Testis (tissue), 2 donors: ENCODE measurements at regions not wholly inside any gene's neighbourhood (a gene's known extent, or its start where the extent isn't known, plus 50 kb on each side); places are given as distances from the start of the nearest gene placed in this dataset.
"Not testable (repeated sequence)": the region's sequence is repeated elsewhere in the genome, so short reads cannot be mapped to it uniquely, and the experiment has no call there.

Experiments used
- DNase-seq: peaks from one replicate; pipeline ENCODE4 v3.0.0-alpha.2; 2019
- H3K27ac ChIP-seq, 2 donors: fragments of 200-600 bp; sonication (generic); one replicate each; pipeline ENCODE4 v1.5.1; 2019
- H3K27me3 ChIP-seq: fragments of 200-600 bp; sonication (generic); one replicate; pipeline ENCODE4 v1.5.1; 2019
- H3K36me3 ChIP-seq: fragments of 200-600 bp; sonication (generic); one replicate; pipeline ENCODE4 v1.5.1; 2017; ENCODE audit warnings: low read depth; ENCODE audit errors: missing control alignments
- H3K4me1 ChIP-seq: fragments of 200-600 bp; sonication (generic); one replicate; pipeline ENCODE4 v1.5.1; 2019
- H3K4me3 ChIP-seq, 2 donors: fragments of 200-600 bp; sonication (generic); one replicate each; pipeline ENCODE4 v1.5.1; 2017 to 2019
- H3K9me3 ChIP-seq: fragments of 200-600 bp; sonication (generic); one replicate; pipeline ENCODE4 v1.5.1; 2017
- POLR2A ChIP-seq: fragments of 450-650 bp; IDR thresholded peaks from one replicate; pipeline ENCODE4 v1.6.1; 2017; ENCODE audit warnings: antibody characterized with exemption, mild to moderate bottlenecking, moderate library complexity
- WGBS, 2 donors: methylation state at CpG; one replicate each; pipeline ENCODE4 v1.1.5; 2018; 5-methylcytosine and 5-hydroxymethylcytosine counted together
- intact Hi-C: fragments of 100-400 bp; cut with DNase I; formaldehyde crosslinking; loops from one replicate; pipeline ENCODE4 v1.15.1; 2023; ENCODE audit warnings: low total_unique reads
- TF ChIP-seq, protein P1 (sequence below), 3 experiments: fragments of 450-650 bp in 2 of 3; fragments of 200-600 bp in 1 of 3; sonication (generic) in 1 of 3; IDR thresholded peaks; one replicate each; pipeline ENCODE4 v1.5.1; 2016 to 2019; ENCODE audit warnings: antibody characterized with exemption in 3 of 3, mild to moderate bottlenecking in 2 of 3, moderate library complexity in 1 of 3

- H3K4me3 ChIP-seq, result no peak overlapping the region
- TF ChIP-seq POLR2A, result no peak
- no peaks in the 10 kb centered on the region for H3K9me3 ChIP-seq
- intact Hi-C loops, result no loop called here
- H3K4me1 ChIP-seq, result no peaks in the 10 kb centered on the region
- no peaks in the 10 kb centered on the region for H3K36me3 ChIP-seq
- DNase-seq, result no peak
- no peak overlapping the region for H3K27ac ChIP-seq
- H3K27me3 ChIP-seq, result no peaks in the 10 kb centered on the region
These were observed 560.0 kb downstream of the TMEM135 start for GRCh38 chr11:87597725-87598124.

GRCh38 chr11:87596176-87596575, 558.4 kb downstream of the TMEM135 start:
- DNase-seq, result no peak
- Histone ChIP-seq H3K27me3 (no peaks in the 10 kb centered on the region), H3K27ac (no peak overlapping the region), H3K9me3 (no peaks in the 10 kb centered on the region), H3K4me1 (no peaks in the 10 kb centered on the region), H3K4me3 (no peak overlapping the region), H3K36me3 (no peaks in the 10 kb centered on the region)
- WGBS, 2 donors, result 65 to 69% methylated on average over 5 of the region's 5 CpGs
- intact Hi-C loops, result no loop called here
- TF ChIP-seq POLR2A, result no peak
- TF ChIP-seq, protein P1, sequence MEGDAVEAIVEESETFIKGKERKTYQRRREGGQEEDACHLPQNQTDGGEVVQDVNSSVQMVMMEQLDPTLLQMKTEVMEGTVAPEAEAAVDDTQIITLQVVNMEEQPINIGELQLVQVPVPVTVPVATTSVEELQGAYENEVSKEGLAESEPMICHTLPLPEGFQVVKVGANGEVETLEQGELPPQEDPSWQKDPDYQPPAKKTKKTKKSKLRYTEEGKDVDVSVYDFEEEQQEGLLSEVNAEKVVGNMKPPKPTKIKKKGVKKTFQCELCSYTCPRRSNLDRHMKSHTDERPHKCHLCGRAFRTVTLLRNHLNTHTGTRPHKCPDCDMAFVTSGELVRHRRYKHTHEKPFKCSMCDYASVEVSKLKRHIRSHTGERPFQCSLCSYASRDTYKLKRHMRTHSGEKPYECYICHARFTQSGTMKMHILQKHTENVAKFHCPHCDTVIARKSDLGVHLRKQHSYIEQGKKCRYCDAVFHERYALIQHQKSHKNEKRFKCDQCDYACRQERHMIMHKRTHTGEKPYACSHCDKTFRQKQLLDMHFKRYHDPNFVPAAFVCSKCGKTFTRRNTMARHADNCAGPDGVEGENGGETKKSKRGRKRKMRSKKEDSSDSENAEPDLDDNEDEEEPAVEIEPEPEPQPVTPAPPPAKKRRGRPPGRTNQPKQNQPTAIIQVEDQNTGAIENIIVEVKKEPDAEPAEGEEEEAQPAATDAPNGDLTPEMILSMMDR (IDR thresholded peaks at IDR 0.05), result no peak

DNA sequence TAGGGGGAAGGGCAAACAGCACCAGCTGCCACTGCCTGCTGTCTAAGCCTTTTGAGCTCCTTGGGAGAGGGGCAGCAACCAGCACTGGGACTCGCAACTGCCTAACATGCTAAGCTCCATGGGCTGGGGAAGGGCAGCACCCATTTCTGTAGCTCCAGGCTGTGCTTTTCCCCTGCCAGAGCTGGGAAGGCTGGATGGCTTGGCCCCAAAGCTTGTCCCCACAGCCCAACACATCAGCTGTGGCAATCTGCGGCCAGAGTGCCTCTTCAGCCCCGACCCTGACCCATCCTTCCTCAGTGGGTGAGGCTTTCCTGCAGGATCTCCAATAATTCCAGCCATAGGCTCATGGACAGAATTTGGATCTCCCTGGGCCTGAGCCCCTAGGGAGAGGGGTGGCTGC, 551.3 kb downstream of the TMEM135 start:
- intact Hi-C loops, result no loop called here
- no peaks in the 10 kb centered on the region for H3K27me3 ChIP-seq
- H3K36me3 ChIP-seq, result no peaks in the 10 kb centered on the region
- H3K4me3 ChIP-seq, result no peak overlapping the region
- H3K9me3 ChIP-seq, result no peaks in the 10 kb centered on the region
- 84 to 90% methylated on average over 2 to 3 of the region's 3 CpGs for WGBS, 2 donors
- DNase-seq, result no peak
- TF ChIP-seq POLR2A, result no peak
- TF ChIP-seq, protein P1 (IDR thresholded peaks at IDR 0.05), result no peak
- H3K4me1 ChIP-seq, result no peaks in the 10 kb centered on the region
- no peak overlapping the region for H3K27ac ChIP-seq

GRCh38 chr11:87585613-87586012, 547.9 kb downstream of the TMEM135 start:
- 22 to 30% methylated on average over 1 of the region's 1 CpG for WGBS, 2 donors
- intact Hi-C loops, result not testable (repeated sequence)

GRCh38 chr11:87583931-87584330, 546.2 kb downstream of the TMEM135 start:
- Histone ChIP-seq H3K27me3 (no peaks in the 10 kb centered on the region), H3K27ac (no peak overlapping the region), H3K4me3 (no peak overlapping the region), H3K36me3 (no peaks in the 10 kb centered on the region), H3K4me1 (no peaks in the 10 kb centered on the region), H3K9me3 (no peaks in the 10 kb centered on the region)
- 80 to 83% methylated on average over 2 of the region's 2 CpGs for whole genome bisulfite sequencing, 2 donors
- TF ChIP-seq POLR2A, result no peak
- TF ChIP-seq, protein P1 (IDR thresholded peaks at IDR 0.05), result no peak
- no peak for DNase-seq
- intact Hi-C loops, result no loop called here

More at GRCh38 chr11:87585613-87586012, 547.9 kb downstream of the TMEM135 start:
- not testable (repeated sequence) for H3K27me3 ChIP-seq, H3K4me1 ChIP-seq, H3K36me3 ChIP-seq, H3K9me3 ChIP-seq, H3K27ac ChIP-seq, H3K4me3 ChIP-seq, DNase-seq

- H3K36me3 ChIP-seq, result no peaks in the 10 kb centered on the region
- intact Hi-C loops, result no loop called here
- H3K9me3 ChIP-seq, result no peaks in the 10 kb centered on the region
- H3K27ac ChIP-seq, result no peak overlapping the region
- no peaks in the 10 kb centered on the region for H3K4me1 ChIP-seq
- no peak for DNase-seq
- H3K4me3 ChIP-seq, result no peak overlapping the region
- TF ChIP-seq, protein P1 (IDR thresholded peaks at IDR 0.05), result no peak
- TF ChIP-seq POLR2A, result no peak
- H3K27me3 ChIP-seq, result no peaks in the 10 kb centered on the region
These were observed 537.4 kb downstream of the TMEM135 start for GRCh38 chr11:87575088-87575487.
